Lower leg skin (tissue), 4 donors: ENCODE measurements at regions not wholly inside any gene's neighbourhood (a gene's known extent, or its start where the extent isn't known, plus 50 kb on each side); places are given as distances from the start of the nearest gene placed in this dataset.

Experiments used
- DNase-seq, 2 donors: peaks; one replicate each; pipeline ENCODE4 v3.0.0-alpha.2; 2019; ENCODE audit warnings: low spot score in 2 of 2
- H3K4me3 ChIP-seq: fragments of 200-600 bp; sonication (generic); 2 replicates; pipeline ENCODE4 v1.5.1; 2017; ENCODE audit warnings: mild to moderate bottlenecking, low read depth; ENCODE audit not compliant: poor library complexity, severe bottlenecking
- POLR2A ChIP-seq, 2 donors: fragments of 450-650 bp; IDR thresholded peaks; one replicate each; pipeline ENCODE4 v1.6.1; 2016 to 2017; ENCODE audit warnings: antibody characterized with exemption in 2 of 2, mild to moderate bottlenecking in 1 of 2, moderate library complexity in 1 of 2
- WGBS, 2 donors: methylation state at CpG; one replicate each; pipeline ENCODE4 v1.1.5; 2018; 5-methylcytosine and 5-hydroxymethylcytosine counted together
- intact Hi-C: fragments of 100-400 bp; cut with DNase I; formaldehyde crosslinking; loops from one replicate; pipeline ENCODE4 v1.15.0; 2023; ENCODE audit warnings: low total_unique reads
- TF ChIP-seq, protein P1 (sequence below), 3 donors: fragments of 450-650 bp; IDR thresholded peaks; one replicate each; pipeline ENCODE4 v1.5.1; 2016; ENCODE audit warnings: antibody characterized with exemption in 3 of 3, mild to moderate bottlenecking in 3 of 3, moderate library complexity in 2 of 3

DNA sequence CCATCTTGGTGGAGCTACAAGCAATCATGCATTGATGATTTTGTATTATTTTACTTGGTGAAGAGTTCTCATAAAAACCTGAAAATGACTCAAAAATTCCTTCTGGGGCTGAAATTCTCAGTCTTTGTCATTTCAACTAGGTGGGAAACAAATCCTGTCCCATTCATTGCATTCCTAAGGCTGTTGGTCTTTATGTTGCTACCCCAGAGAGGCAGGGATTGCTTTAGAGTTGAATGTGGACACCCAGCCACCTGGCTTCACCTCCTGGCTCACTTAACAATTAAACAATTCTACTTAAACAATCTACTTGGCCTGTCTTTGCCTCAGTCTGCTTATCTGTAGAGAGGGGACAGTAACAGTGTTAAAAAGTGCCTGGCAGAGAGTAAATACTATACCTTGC, 117.3 kb upstream of the UBE3A start:
- intact Hi-C loops, result no loop called here
- TF ChIP-seq, protein P1, sequence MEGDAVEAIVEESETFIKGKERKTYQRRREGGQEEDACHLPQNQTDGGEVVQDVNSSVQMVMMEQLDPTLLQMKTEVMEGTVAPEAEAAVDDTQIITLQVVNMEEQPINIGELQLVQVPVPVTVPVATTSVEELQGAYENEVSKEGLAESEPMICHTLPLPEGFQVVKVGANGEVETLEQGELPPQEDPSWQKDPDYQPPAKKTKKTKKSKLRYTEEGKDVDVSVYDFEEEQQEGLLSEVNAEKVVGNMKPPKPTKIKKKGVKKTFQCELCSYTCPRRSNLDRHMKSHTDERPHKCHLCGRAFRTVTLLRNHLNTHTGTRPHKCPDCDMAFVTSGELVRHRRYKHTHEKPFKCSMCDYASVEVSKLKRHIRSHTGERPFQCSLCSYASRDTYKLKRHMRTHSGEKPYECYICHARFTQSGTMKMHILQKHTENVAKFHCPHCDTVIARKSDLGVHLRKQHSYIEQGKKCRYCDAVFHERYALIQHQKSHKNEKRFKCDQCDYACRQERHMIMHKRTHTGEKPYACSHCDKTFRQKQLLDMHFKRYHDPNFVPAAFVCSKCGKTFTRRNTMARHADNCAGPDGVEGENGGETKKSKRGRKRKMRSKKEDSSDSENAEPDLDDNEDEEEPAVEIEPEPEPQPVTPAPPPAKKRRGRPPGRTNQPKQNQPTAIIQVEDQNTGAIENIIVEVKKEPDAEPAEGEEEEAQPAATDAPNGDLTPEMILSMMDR (IDR thresholded peaks at IDR 0.05), result no peak
- no peak for TF ChIP-seq POLR2A (IDR thresholded peaks at IDR 0.05)
- DNase-seq, result no peak
- no peak overlapping the region for H3K4me3 ChIP-seq

GRCh38 chr15:25554640-25555039, 115.8 kb upstream of the UBE3A start:
- 55 to 69% methylated on average over 10 of the region's 10 CpGs for WGBS, 2 donors
- H3K4me3 ChIP-seq, result no peak overlapping the region
- intact Hi-C loops, result no loop called here
- no peak for TF ChIP-seq POLR2A (IDR thresholded peaks at IDR 0.05)
- TF ChIP-seq, protein P1 (IDR thresholded peaks at IDR 0.05), result no peak
- no peak for DNase-seq

DNA sequence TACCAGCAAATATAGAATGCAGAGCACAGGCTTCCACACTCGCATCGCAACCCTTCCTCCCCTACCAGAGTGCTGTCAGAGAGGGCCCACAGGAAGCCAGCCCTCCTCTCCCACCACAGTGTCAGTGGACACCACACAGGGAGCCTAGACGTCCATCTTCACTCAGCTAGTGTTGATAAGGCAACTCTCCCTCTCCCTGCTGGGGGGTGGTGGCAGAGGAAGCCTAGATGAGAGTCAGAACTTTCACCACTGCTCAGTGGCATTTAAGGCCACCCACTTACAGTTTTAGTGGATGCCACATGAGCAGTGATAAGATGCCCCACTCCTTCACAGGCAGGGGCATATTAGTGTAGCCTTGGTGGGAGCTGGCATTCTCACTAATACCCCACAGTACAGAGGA, 109.8 kb upstream of the UBE3A start:
- no peak for DNase-seq
- TF ChIP-seq POLR2A (IDR thresholded peaks at IDR 0.05), result no peak
- TF ChIP-seq, protein P1 (IDR thresholded peaks at IDR 0.05), result no peak
- no peak overlapping the region for H3K4me3 ChIP-seq
- intact Hi-C loops, result no loop called here
- 73 to 86% methylated on average over 3 of the region's 3 CpGs for WGBS, 2 donors

- no peak for DNase-seq
- intact Hi-C loops, result no loop called here
- TF ChIP-seq, protein P1 (IDR thresholded peaks at IDR 0.05), result no peak
- no peak for TF ChIP-seq POLR2A (IDR thresholded peaks at IDR 0.05)
- H3K4me3 ChIP-seq, result no peak overlapping the region
- 74 to 88% methylated on average over 3 of the region's 3 CpGs for WGBS, 2 donors
These were observed 107.1 kb upstream of the UBE3A start for GRCh38 chr15:25545889-25546288.

DNA sequence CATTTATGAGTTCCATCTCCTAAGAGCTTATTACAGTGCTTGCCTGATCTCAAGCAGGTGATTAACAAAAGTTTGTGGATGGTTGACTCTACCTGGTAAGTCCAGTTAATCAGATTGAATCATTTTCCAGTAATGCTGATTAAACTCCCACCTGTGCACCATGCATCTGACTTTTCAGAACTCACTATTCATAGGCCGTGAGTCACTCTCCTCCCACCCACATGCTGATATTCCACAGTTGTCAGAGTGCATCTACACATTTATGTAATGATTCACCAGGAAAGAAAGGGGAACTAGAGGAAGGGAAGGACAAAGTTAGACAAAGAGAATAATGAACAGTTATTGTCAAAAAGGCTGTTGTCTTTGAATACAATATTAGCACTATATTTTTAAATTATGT, 106.2 kb upstream of the UBE3A start:
- intact Hi-C loops, result no loop called here
- DNase-seq, result no peak
- TF ChIP-seq, protein P1 (IDR thresholded peaks at IDR 0.05), result no peak
- no peak for TF ChIP-seq POLR2A (IDR thresholded peaks at IDR 0.05)
- WGBS, 2 donors, result 36 to 57% methylated on average over 1 of the region's 1 CpG
- H3K4me3 ChIP-seq, result no peak overlapping the region

GRCh38 chr15:25544076-25544475, 105.3 kb upstream of the UBE3A start:
- TF ChIP-seq, protein P1 (IDR thresholded peaks at IDR 0.05), result no peak
- TF ChIP-seq POLR2A (IDR thresholded peaks at IDR 0.05), result no peak
- WGBS, 2 donors, result 91 to 94% methylated on average over 7 of the region's 7 CpGs
- intact Hi-C loops, result no loop called here
- no peak for DNase-seq
- H3K4me3 ChIP-seq, result no peak overlapping the region
